ENCODE measurements at regions not wholly inside any gene's neighbourhood (a gene's known extent, or its start where the extent isn't known, plus 50 kb on each side); places are given as distances from the start of the nearest gene placed in this dataset.

DNA sequence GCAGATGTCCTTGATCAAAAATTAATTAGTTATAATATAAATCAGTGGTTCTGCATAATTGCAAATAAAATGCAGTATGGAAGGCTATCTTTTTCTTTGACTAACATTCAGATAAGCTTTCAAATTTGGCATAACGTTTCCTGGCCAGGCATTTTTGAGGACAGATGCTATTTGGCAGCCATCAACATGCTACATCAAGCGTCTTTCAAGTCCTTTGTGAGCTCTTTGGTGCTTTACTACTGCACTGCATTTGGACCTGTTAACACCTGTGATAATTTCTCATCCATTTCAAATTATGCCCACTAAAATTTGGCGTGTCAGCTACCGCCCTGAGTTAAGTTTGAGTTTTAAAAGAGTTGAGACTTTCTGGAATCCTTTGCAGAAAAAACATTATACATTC lies 545.7 kb downstream of the STK39 start:
- WGBS (ENCODE audit: insufficient coverage): 96% methylated on average over 3 of the region's 4 CpGs
- DNase-seq: no peak

DNA sequence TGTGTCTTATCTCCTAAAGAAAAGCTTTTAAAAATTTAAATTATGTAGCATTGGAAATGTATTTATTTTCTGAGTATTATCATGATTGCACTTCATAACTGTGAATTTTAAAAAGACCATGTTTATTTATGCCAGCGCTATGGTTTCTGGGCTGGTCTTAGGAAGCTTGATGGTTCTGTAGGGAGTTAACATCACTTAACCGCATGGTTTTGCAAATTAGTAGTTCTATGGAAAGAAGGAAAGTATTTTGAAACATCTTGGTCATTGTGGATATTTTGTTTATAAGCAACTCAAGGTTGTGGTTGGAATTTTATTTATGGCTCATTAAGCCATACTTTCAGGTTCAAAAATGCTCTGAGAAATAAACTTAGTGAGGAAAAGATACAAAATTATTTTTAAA lies 549.4 kb downstream of the STK39 start:
- whole genome bisulfite sequencing (ENCODE audit: insufficient coverage): 100% methylated on average over 2 of the region's 2 CpGs
- Histone ChIP-seq H3K27me3 (replicated peaks in 2 of 5; ENCODE audit: control insufficient read depth in 4 of 5, insufficient read depth in 5 of 5, low read length in 4 of 5) (no peaks in the 10 kb centered on the region), H3K27ac (ENCODE audit: insufficient read depth in 1 of 2, low read depth in 1 of 2, low read length in 2 of 2, poor library complexity in 1 of 2, severe bottlenecking in 2 of 2) (no peak overlapping the region), H3K4me3 (ENCODE audit: control insufficient read depth in 1 of 7, extremely low read depth in 1 of 7, insufficient read depth in 4 of 7, low read depth in 2 of 7, low read length in 6 of 7) (no peak overlapping the region), H3K36me3 (ENCODE audit: control insufficient read depth in 4 of 4, insufficient read depth in 4 of 4, low read length in 3 of 4) (no peaks in the 10 kb centered on the region), H3K4me1 (ENCODE audit: control extremely low read depth in 1 of 4, control insufficient read depth in 4 of 4, insufficient read depth in 4 of 4, low read length in 3 of 4) (peaks cover 0 to 2% (median 0%) of the 10 kb centered on the region in 4 experiments), H3K9me3 (ENCODE audit: control extremely low read depth in 1 of 5, control insufficient read depth in 4 of 5, insufficient read depth in 2 of 5, low read depth in 1 of 5, low read length in 4 of 5) (peaks cover 0 to 4% (median 0%) of the 10 kb centered on the region in 5 experiments)
- ChIA-PET CTCF (no interaction called here), POLR2A (no interaction called here)
- no peak for DNase-seq

More for the DNA sequence above, 545.7 kb downstream of the STK39 start:
- H3K4me3 ChIP-seq (ENCODE audit: control insufficient read depth in 1 of 7, extremely low read depth in 1 of 7, insufficient read depth in 4 of 7, low read depth in 2 of 7, low read length in 6 of 7): no peak overlapping the region
- no peaks in the 10 kb centered on the region for H3K27me3 ChIP-seq (replicated peaks in 2 of 5; ENCODE audit: control insufficient read depth in 4 of 5, insufficient read depth in 5 of 5, low read length in 4 of 5)
- no peaks in the 10 kb centered on the region for H3K9me3 ChIP-seq (ENCODE audit: control extremely low read depth in 1 of 5, control insufficient read depth in 4 of 5, insufficient read depth in 2 of 5, low read depth in 1 of 5, low read length in 4 of 5)
- H3K27ac ChIP-seq (ENCODE audit: insufficient read depth in 1 of 2, low read depth in 1 of 2, low read length in 2 of 2, poor library complexity in 1 of 2, severe bottlenecking in 2 of 2): no peak overlapping the region
- CTCF ChIA-PET: interaction anchor here (1.2 kb wide), 1 partner anchor 11 kb away, joined by 3 read pairs; no protein-coding TSS in a partner anchor
- H3K36me3 ChIP-seq (ENCODE audit: control insufficient read depth in 4 of 4, insufficient read depth in 4 of 4, low read length in 3 of 4): no peaks in the 10 kb centered on the region
- no peaks in the 10 kb centered on the region for H3K4me1 ChIP-seq (ENCODE audit: control extremely low read depth in 1 of 4, control insufficient read depth in 4 of 4, insufficient read depth in 4 of 4, low read length in 3 of 4)
- POLR2A ChIA-PET: interaction anchor here (0.5 to 0.6 kb wide), 2 partner anchors 42 to 152 kb away, joined by 3 to 4 read pairs; no protein-coding TSS in a partner anchor

DNA sequence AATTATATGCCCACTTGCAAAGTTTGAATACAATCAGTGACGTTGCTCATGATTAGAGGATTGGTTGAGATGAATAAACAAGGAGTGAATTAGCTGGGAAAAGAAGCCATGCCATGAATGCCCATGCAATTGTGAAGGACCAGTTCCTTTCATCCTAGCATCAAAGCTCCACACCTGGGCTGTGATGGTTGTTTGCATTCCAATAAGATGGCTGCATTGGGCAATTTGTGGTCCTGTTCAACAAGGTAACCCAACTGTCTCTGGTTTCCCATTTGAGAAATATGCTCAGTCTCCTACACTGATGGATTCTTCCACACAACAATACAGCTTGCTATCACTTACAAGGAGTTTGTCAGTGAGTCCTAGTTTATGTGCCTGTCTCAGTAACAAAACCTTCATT lies 550.2 kb downstream of the STK39 start:
- H3K27me3 ChIP-seq (replicated peaks in 2 of 5; ENCODE audit: control insufficient read depth in 4 of 5, insufficient read depth in 5 of 5, low read length in 4 of 5): no peaks in the 10 kb centered on the region
- peaks cover 0 to 2% (median 0%) of the 10 kb centered on the region in 4 experiments for H3K4me1 ChIP-seq (ENCODE audit: control extremely low read depth in 1 of 4, control insufficient read depth in 4 of 4, insufficient read depth in 4 of 4, low read length in 3 of 4)
- CTCF ChIA-PET: no interaction called here
- H3K4me3 ChIP-seq (ENCODE audit: control insufficient read depth in 1 of 7, extremely low read depth in 1 of 7, insufficient read depth in 4 of 7, low read depth in 2 of 7, low read length in 6 of 7): no peak overlapping the region
- H3K27ac ChIP-seq (ENCODE audit: insufficient read depth in 1 of 2, low read depth in 1 of 2, low read length in 2 of 2, poor library complexity in 1 of 2, severe bottlenecking in 2 of 2): no peak overlapping the region
- DNase-seq: no peak
- WGBS (ENCODE audit: insufficient coverage): 100% methylated on average over 1 of the region's 1 CpG
- H3K9me3 ChIP-seq (ENCODE audit: control extremely low read depth in 1 of 5, control insufficient read depth in 4 of 5, insufficient read depth in 2 of 5, low read depth in 1 of 5, low read length in 4 of 5): peaks cover 0 to 4% (median 0%) of the 10 kb centered on the region in 5 experiments
- POLR2A ChIA-PET: no interaction called here
- H3K36me3 ChIP-seq (ENCODE audit: control insufficient read depth in 4 of 4, insufficient read depth in 4 of 4, low read length in 3 of 4): no peaks in the 10 kb centered on the region

DNA sequence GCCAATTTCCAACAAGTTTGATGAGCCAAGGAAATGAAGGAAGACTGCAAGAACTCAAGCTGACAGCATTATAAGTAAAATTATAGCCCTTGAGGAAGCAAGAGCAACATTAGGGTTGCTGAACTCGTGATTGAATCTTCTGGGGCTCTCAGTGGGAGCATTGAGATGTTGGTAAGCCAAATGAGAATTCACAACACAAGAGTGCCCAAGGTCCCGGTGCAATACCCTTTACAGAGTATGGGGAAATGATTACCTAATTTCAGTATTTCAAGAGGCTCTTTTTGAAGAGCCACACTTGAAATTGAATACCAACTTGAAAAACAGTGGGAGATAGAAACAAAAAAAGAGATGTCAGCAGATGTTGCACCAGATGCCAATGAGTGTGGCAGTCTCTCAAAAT lies 554.5 kb downstream of the STK39 start:
- no peak overlapping the region for H3K4me3 ChIP-seq (ENCODE audit: control insufficient read depth in 1 of 7, extremely low read depth in 1 of 7, insufficient read depth in 4 of 7, low read depth in 2 of 7, low read length in 6 of 7)
- H3K9me3 ChIP-seq (ENCODE audit: control extremely low read depth in 1 of 5, control insufficient read depth in 4 of 5, insufficient read depth in 2 of 5, low read depth in 1 of 5, low read length in 4 of 5): peaks cover 0 to 4% (median 0%) of the 10 kb centered on the region in 5 experiments
- no peaks in the 10 kb centered on the region for H3K36me3 ChIP-seq (ENCODE audit: control insufficient read depth in 4 of 4, insufficient read depth in 4 of 4, low read length in 3 of 4)
- ChIA-PET CTCF (interaction anchor here (1.5 kb wide), 1 partner anchor 12 kb away, joined by 4 read pairs; no protein-coding TSS in a partner anchor), POLR2A (no interaction called here)
- H3K27ac ChIP-seq (ENCODE audit: insufficient read depth in 1 of 2, low read depth in 1 of 2, low read length in 2 of 2, poor library complexity in 1 of 2, severe bottlenecking in 2 of 2): no peak overlapping the region
- no peaks in the 10 kb centered on the region for H3K27me3 ChIP-seq (replicated peaks in 2 of 5; ENCODE audit: control insufficient read depth in 4 of 5, insufficient read depth in 5 of 5, low read length in 4 of 5)
- WGBS (ENCODE audit: insufficient coverage): 96% methylated on average over 2 of the region's 2 CpGs
- H3K4me1 ChIP-seq (ENCODE audit: control extremely low read depth in 1 of 4, control insufficient read depth in 4 of 4, insufficient read depth in 4 of 4, low read length in 3 of 4): peaks cover 0 to 2% (median 0%) of the 10 kb centered on the region in 4 experiments
- no peak for DNase-seq

DNA sequence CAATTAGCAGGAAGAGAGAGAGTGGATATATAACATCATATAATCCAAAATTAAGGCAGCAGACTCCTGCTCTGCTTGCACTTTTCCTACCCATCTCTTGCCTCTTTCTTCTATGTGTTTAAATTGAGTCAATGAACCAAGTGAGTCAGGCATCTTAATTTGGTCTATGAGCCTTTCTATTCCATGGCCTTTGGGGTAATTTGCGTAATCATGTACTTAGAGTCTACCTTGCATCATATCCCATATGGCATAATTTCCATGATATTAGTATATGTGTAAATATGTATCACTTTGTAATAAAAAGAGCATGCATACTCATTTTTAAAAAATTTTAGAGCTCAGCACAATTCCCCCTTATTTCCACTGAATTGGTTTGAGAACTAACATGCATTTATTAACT lies 555.2 kb downstream of the STK39 start:
- H3K27me3 ChIP-seq (replicated peaks in 2 of 5; ENCODE audit: control insufficient read depth in 4 of 5, insufficient read depth in 5 of 5, low read length in 4 of 5): no peaks in the 10 kb centered on the region
- H3K36me3 ChIP-seq (ENCODE audit: control insufficient read depth in 4 of 4, insufficient read depth in 4 of 4, low read length in 3 of 4): no peaks in the 10 kb centered on the region
- no peak overlapping the region for H3K27ac ChIP-seq (ENCODE audit: insufficient read depth in 1 of 2, low read depth in 1 of 2, low read length in 2 of 2, poor library complexity in 1 of 2, severe bottlenecking in 2 of 2)
- peaks cover 0 to 4% (median 0%) of the 10 kb centered on the region in 5 experiments for H3K9me3 ChIP-seq (ENCODE audit: control extremely low read depth in 1 of 5, control insufficient read depth in 4 of 5, insufficient read depth in 2 of 5, low read depth in 1 of 5, low read length in 4 of 5)
- no peak overlapping the region for H3K4me3 ChIP-seq (ENCODE audit: control insufficient read depth in 1 of 7, extremely low read depth in 1 of 7, insufficient read depth in 4 of 7, low read depth in 2 of 7, low read length in 6 of 7)
- no CpG with 5 or more reads among the region's 1 CpG for WGBS (ENCODE audit: insufficient coverage)
- no peak for DNase-seq
- ChIA-PET CTCF (interaction anchor here (1.5 kb wide), 1 partner anchor 13 kb away, joined by 4 read pairs; no protein-coding TSS in a partner anchor), POLR2A (no interaction called here)
- H3K4me1 ChIP-seq (ENCODE audit: control extremely low read depth in 1 of 4, control insufficient read depth in 4 of 4, insufficient read depth in 4 of 4, low read length in 3 of 4): peaks cover 0 to 2% (median 0%) of the 10 kb centered on the region in 4 experiments

DNA sequence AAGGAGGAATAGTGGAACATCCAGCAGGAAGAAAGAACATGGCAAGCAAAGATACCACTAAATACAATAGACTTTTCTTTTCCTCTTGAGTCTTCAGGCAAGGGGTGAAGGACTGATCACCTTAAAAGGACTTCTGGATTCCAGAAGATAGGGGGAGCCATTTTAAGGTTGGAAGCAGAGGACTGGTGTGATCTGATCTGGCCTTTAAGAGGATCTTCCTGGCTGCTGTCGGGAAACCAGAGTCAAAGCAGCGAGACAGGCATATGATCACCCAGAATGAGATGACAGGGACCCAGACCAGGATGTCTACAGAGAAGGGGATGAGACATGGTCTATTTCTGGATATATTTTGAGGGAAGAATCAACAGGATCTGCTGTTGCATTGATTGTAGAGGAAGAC lies 558.0 kb downstream of the STK39 start:
- H3K27ac ChIP-seq (ENCODE audit: insufficient read depth in 1 of 2, low read depth in 1 of 2, low read length in 2 of 2, poor library complexity in 1 of 2, severe bottlenecking in 2 of 2): no peak overlapping the region
- H3K4me3 ChIP-seq (ENCODE audit: control insufficient read depth in 1 of 7, extremely low read depth in 1 of 7, insufficient read depth in 4 of 7, low read depth in 2 of 7, low read length in 6 of 7): no peak overlapping the region
- peaks cover 0 to 4% (median 0%) of the 10 kb centered on the region in 5 experiments for H3K9me3 ChIP-seq (ENCODE audit: control extremely low read depth in 1 of 5, control insufficient read depth in 4 of 5, insufficient read depth in 2 of 5, low read depth in 1 of 5, low read length in 4 of 5)
- CTCF ChIA-PET: no interaction called here
- no peaks in the 10 kb centered on the region for H3K27me3 ChIP-seq (replicated peaks in 2 of 5; ENCODE audit: control insufficient read depth in 4 of 5, insufficient read depth in 5 of 5, low read length in 4 of 5)
- POLR2A ChIA-PET: no interaction called here
- no peak for DNase-seq
- no peaks in the 10 kb centered on the region for H3K36me3 ChIP-seq (ENCODE audit: control insufficient read depth in 4 of 4, insufficient read depth in 4 of 4, low read length in 3 of 4)
- WGBS (ENCODE audit: insufficient coverage): 100% methylated on average over 2 of the region's 2 CpGs
- no peaks in the 10 kb centered on the region for H3K4me1 ChIP-seq (ENCODE audit: control extremely low read depth in 1 of 4, control insufficient read depth in 4 of 4, insufficient read depth in 4 of 4, low read length in 3 of 4)

DNA sequence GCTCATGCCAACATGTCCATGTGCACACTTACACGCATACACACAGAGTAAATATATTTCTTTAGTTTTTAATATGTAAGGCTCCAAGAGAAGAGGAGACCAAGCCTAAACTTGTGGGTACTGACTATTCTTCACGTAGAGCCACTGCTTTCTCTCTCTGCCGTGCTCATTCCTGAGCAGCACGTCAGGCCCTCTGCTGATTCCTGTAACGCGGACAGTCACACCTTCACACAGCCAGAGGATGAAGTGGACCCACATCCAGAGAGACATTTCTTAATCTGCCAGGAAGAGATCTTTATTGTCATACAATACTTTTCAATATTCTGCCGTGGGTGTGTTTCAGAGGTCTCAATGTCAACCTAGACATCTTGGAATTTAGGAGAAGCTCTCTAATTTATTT lies 560.7 kb downstream of the STK39 start:
- Histone ChIP-seq H3K4me1 (ENCODE audit: control extremely low read depth in 1 of 4, control insufficient read depth in 4 of 4, insufficient read depth in 4 of 4, low read length in 3 of 4) (no peaks in the 10 kb centered on the region), H3K4me3 (ENCODE audit: control insufficient read depth in 1 of 7, extremely low read depth in 1 of 7, insufficient read depth in 4 of 7, low read depth in 2 of 7, low read length in 6 of 7) (no peak overlapping the region), H3K36me3 (ENCODE audit: control insufficient read depth in 4 of 4, insufficient read depth in 4 of 4, low read length in 3 of 4) (no peaks in the 10 kb centered on the region), H3K27ac (ENCODE audit: insufficient read depth in 1 of 2, low read depth in 1 of 2, low read length in 2 of 2, poor library complexity in 1 of 2, severe bottlenecking in 2 of 2) (no peak overlapping the region), H3K27me3 (replicated peaks in 2 of 5; ENCODE audit: control insufficient read depth in 4 of 5, insufficient read depth in 5 of 5, low read length in 4 of 5) (no peaks in the 10 kb centered on the region), H3K9me3 (ENCODE audit: control extremely low read depth in 1 of 5, control insufficient read depth in 4 of 5, insufficient read depth in 2 of 5, low read depth in 1 of 5, low read length in 4 of 5) (no peaks in the 10 kb centered on the region)
- ChIA-PET CTCF (no interaction called here), POLR2A (no interaction called here)
- 100% methylated on average over 6 of the region's 7 CpGs for WGBS (ENCODE audit: insufficient coverage)
- no peak for DNase-seq
